ENCODE measurements at regions not wholly inside any gene's neighbourhood (a gene's known extent, or its start where the extent isn't known, plus 50 kb on each side); places are given as distances from the start of the nearest gene placed in this dataset.

- Mint-ChIP-seq H3K9me3 (ENCODE audit: insufficient read depth) (no peaks in the 10 kb centered on the region), H3K27ac (no peak overlapping the region), H3K27me3 (no peaks in the 10 kb centered on the region), H3K4me1 (no peaks in the 10 kb centered on the region), H3K4me3 (no peak overlapping the region)
- no peak for DNase-seq
- H3K9ac ChIP-seq (ENCODE audit: low read length), result no peak overlapping the region
- no peak overlapping the region for H3K27ac ChIP-seq (ENCODE audit: low read length in 2 of 2)
- ChIA-PET CTCF (no interaction called here), POLR2A (no interaction called here)
- WGBS (ENCODE audit: insufficient coverage), result 97% methylated on average over 4 of the region's 6 CpGs
- H4K20me1 ChIP-seq (ENCODE audit: control insufficient read depth, insufficient read depth, low read length, poor library complexity, severe bottlenecking), result no peaks in the 10 kb centered on the region
- H3K36me3 ChIP-seq (replicated peaks in 1 of 2; ENCODE audit: control extremely low read depth in 1 of 2, control insufficient read depth in 1 of 2, extremely low read depth in 1 of 2, insufficient read depth in 2 of 2, low read length in 1 of 2), result no peaks in the 10 kb centered on the region
- intact Hi-C loops (cut with micrococcal nuclease), result no loop called here
- no peaks in the 10 kb centered on the region for H3K79me2 ChIP-seq (ENCODE audit: control insufficient read depth, insufficient read depth, low read length)
- H3K27me3 ChIP-seq (replicated peaks in 1 of 4; ENCODE audit: control extremely low read depth in 1 of 4, control insufficient read depth in 3 of 4, insufficient read depth in 4 of 4, low read length in 3 of 4), result no peaks in the 10 kb centered on the region
- no peaks in the 10 kb centered on the region for H3K9me3 ChIP-seq (ENCODE audit: control extremely low read depth in 1 of 3, control insufficient read depth in 2 of 3, insufficient read depth in 1 of 3, low read length in 2 of 3)
- no peak overlapping the region for H3K4me2 ChIP-seq (replicated peaks; ENCODE audit: low read depth, low read length, poor library complexity, severe bottlenecking)
- H2AFZ ChIP-seq (ENCODE audit: insufficient read depth, low read depth, low read length, poor library complexity, severe bottlenecking), result no peak overlapping the region
- TF ChIP-seq EZH2 (IDR thresholded peaks at IDR 0.05; ENCODE audit: borderline replicate concordance, insufficient read depth, low read depth, low read length, poor library complexity, severe bottlenecking), result no peak
- H3K4me3 ChIP-seq (ENCODE audit: control extremely low read depth in 1 of 5, extremely low read depth in 1 of 5, insufficient read depth in 1 of 5, low read depth in 2 of 5, low read length in 4 of 5), result no peak overlapping the region
- ATAC-seq (ENCODE audit: low read depth), result no peak
- no peaks in the 10 kb centered on the region for H3K4me1 ChIP-seq (ENCODE audit: control insufficient read depth in 2 of 2, insufficient read depth in 2 of 2, low read length in 2 of 2)
Observed at GRCh38 chr2:66729416-66730330, 294.7 kb downstream of the MEIS1 start.

DNA sequence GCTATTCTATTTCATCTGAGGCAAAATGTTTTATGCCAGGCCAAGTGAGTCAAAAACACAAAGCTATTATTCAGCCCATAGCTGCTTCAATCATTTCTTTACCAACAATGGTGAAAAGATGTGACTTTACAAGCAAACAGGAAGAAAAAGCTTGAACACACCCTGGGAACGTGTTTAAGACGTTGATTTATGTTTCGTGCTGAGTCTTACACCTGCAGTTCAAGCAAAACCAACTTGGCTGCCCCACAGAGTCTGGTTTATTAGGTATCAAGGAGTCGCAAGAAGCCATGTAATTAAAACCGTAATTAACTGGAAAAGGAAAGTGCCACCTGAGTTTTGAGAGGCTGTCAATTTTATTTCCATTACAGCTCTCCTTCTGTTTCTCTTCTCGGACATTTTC, 295.5 kb downstream of the MEIS1 start:
- no peak for ATAC-seq (ENCODE audit: low read depth)
- H3K9me3 ChIP-seq (ENCODE audit: control extremely low read depth in 1 of 3, control insufficient read depth in 2 of 3, insufficient read depth in 1 of 3, low read length in 2 of 3), result no peaks in the 10 kb centered on the region
- 85% methylated on average over 4 of the region's 6 CpGs for WGBS (ENCODE audit: insufficient coverage)
- H3K27me3 ChIP-seq (replicated peaks in 1 of 4; ENCODE audit: control extremely low read depth in 1 of 4, control insufficient read depth in 3 of 4, insufficient read depth in 4 of 4, low read length in 3 of 4), result no peaks in the 10 kb centered on the region
- H3K4me3 ChIP-seq (ENCODE audit: control extremely low read depth in 1 of 5, extremely low read depth in 1 of 5, insufficient read depth in 1 of 5, low read depth in 2 of 5, low read length in 4 of 5), result no peak overlapping the region
- Mint-ChIP-seq H3K27me3 (no peaks in the 10 kb centered on the region), H3K4me3 (no peak overlapping the region), H3K27ac (no peak overlapping the region), H3K4me1 (no peaks in the 10 kb centered on the region), H3K9me3 (ENCODE audit: insufficient read depth) (no peaks in the 10 kb centered on the region)
- no peaks in the 10 kb centered on the region for H3K4me1 ChIP-seq (ENCODE audit: control insufficient read depth in 2 of 2, insufficient read depth in 2 of 2, low read length in 2 of 2)
- TF ChIP-seq CTCF (IDR thresholded peaks at IDR 0.05) (no peak), EZH2 (IDR thresholded peaks at IDR 0.05; ENCODE audit: borderline replicate concordance, insufficient read depth, low read depth, low read length, poor library complexity, severe bottlenecking) (no peak)
- no peaks in the 10 kb centered on the region for H3K79me2 ChIP-seq (ENCODE audit: control insufficient read depth, insufficient read depth, low read length)
- H3K36me3 ChIP-seq (replicated peaks in 1 of 2; ENCODE audit: control extremely low read depth in 1 of 2, control insufficient read depth in 1 of 2, extremely low read depth in 1 of 2, insufficient read depth in 2 of 2, low read length in 1 of 2), result no peaks in the 10 kb centered on the region
- no peak overlapping the region for H2AFZ ChIP-seq (ENCODE audit: insufficient read depth, low read depth, low read length, poor library complexity, severe bottlenecking)
- H3K4me2 ChIP-seq (replicated peaks; ENCODE audit: low read depth, low read length, poor library complexity, severe bottlenecking), result no peak overlapping the region
- CTCF ChIA-PET, result no interaction called here
- H3K27ac ChIP-seq (ENCODE audit: low read length in 2 of 2), result no peak overlapping the region
- no peak overlapping the region for H3K9ac ChIP-seq (ENCODE audit: low read length)
- intact Hi-C loops (cut with micrococcal nuclease), result no loop called here
- POLR2A ChIA-PET, result no interaction called here
- DNase-seq, result no peak
- no peaks in the 10 kb centered on the region for H4K20me1 ChIP-seq (ENCODE audit: control insufficient read depth, insufficient read depth, low read length, poor library complexity, severe bottlenecking)
